GM19023 (cell line): ENCODE measurements at regions not wholly inside any gene's neighbourhood (a gene's known extent, or its start where the extent isn't known, plus 50 kb on each side); places are given as distances from the start of the nearest gene placed in this dataset.
"Not testable (repeated sequence)": the region's sequence is repeated elsewhere in the genome, so short reads cannot be mapped to it uniquely, and the experiment has no call there.

Source experiments
- ATAC-seq: cut with Tn5 transposase; IDR thresholded peaks from one replicate; pipeline ENCODE4 v1.9.1; 2021; ENCODE audit warnings: mild to moderate bottlenecking, moderate library complexity; ENCODE audit not compliant: unreplicated experiment

- ATAC-seq: no peak
Measured at GRCh38 chr18:1102848-1103247, 198.2 kb downstream of the ADCYAP1 start.

GRCh38 chr18:1103537-1103936 lies 198.9 kb downstream of the ADCYAP1 start:
- ATAC-seq: no peak

- ATAC-seq: no peak
Measured at GRCh38 chr18:1104181-1104881, 199.7 kb downstream of the ADCYAP1 start.

GRCh38 chr18:1124495-1124894 lies 219.8 kb downstream of the ADCYAP1 start:
- ATAC-seq: no peak

GRCh38 chr18:1133541-1133940 lies 228.9 kb downstream of the ADCYAP1 start:
- no peak for ATAC-seq

- ATAC-seq: peak; percentile 76
Measured at GRCh38 chr18:1147730-1148129, 243.1 kb downstream of the ADCYAP1 start.

- ATAC-seq: no peak
Measured at GRCh38 chr18:1149709-1150108, 245.0 kb downstream of the ADCYAP1 start.

GRCh38 chr18:1150344-1150743 lies 245.7 kb downstream of the ADCYAP1 start:
- no peak for ATAC-seq

GRCh38 chr18:1152958-1153357 lies 248.3 kb downstream of the ADCYAP1 start:
- ATAC-seq: not testable (repeated sequence)

GRCh38 chr18:1173593-1173992 lies 268.9 kb downstream of the ADCYAP1 start:
- ATAC-seq: no peak

GRCh38 chr18:1177232-1177631 lies 272.6 kb downstream of the ADCYAP1 start:
- ATAC-seq: no peak

GRCh38 chr18:1191341-1191740 lies 286.7 kb downstream of the ADCYAP1 start:
- ATAC-seq: no peak

GRCh38 chr18:1213126-1213525 lies 308.5 kb downstream of the ADCYAP1 start:
- ATAC-seq: no peak

GRCh38 chr18:1222880-1223279 lies 318.2 kb downstream of the ADCYAP1 start:
- no peak for ATAC-seq

- no peak for ATAC-seq
Measured at GRCh38 chr18:1227025-1227424, 322.4 kb downstream of the ADCYAP1 start.

- no peak for ATAC-seq
Measured at GRCh38 chr18:1229634-1230033, 325.0 kb downstream of the ADCYAP1 start.

- ATAC-seq: no peak
Measured at GRCh38 chr18:1232867-1233266, 328.2 kb downstream of the ADCYAP1 start.

- ATAC-seq: no peak
Measured at GRCh38 chr18:1240701-1241100, 336.0 kb downstream of the ADCYAP1 start.

- no peak for ATAC-seq
Measured at GRCh38 chr18:1244397-1245122, 339.9 kb downstream of the ADCYAP1 start.

- ATAC-seq: no peak
Measured at GRCh38 chr18:1246827-1247226, 342.2 kb downstream of the ADCYAP1 start.

- no peak for ATAC-seq
Measured at GRCh38 chr18:1252534-1252933, 347.9 kb downstream of the ADCYAP1 start.

GRCh38 chr18:1252936-1253335 lies 348.3 kb downstream of the ADCYAP1 start:
- no peak for ATAC-seq
